NT2/D1 (cell line): ENCODE measurements at regions not wholly inside any gene's neighbourhood (a gene's known extent, or its start where the extent isn't known, plus 50 kb on each side); places are given as distances from the start of the nearest gene placed in this dataset.

Experiments
- SUZ12 ChIP-seq: IDR thresholded peaks from 2 replicates; pipeline ENCODE4 v1.6.1; 2011; ENCODE audit not compliant: insufficient read length, insufficient read depth; ENCODE audit errors: extremely low read depth
- YY1 ChIP-seq: IDR thresholded peaks from 2 replicates; pipeline ENCODE4 v1.6.1; 2011; ENCODE audit not compliant: insufficient read length, insufficient read depth

- TF ChIP-seq YY1 (no peak), SUZ12 (no peak)
Observed at GRCh38 chr1:89436856-89437255, 73.0 kb downstream of the GBP6 start.
